Left lung (tissue), 4 donors: ENCODE measurements at regions not wholly inside any gene's neighbourhood (a gene's known extent, or its start where the extent isn't known, plus 50 kb on each side); places are given as distances from the start of the nearest gene placed in this dataset.

ENCODE experiments used
- ATAC-seq: fragments of 200-7000 bp; cut with Tn5 transposase; one replicate; pipeline ENCODE4 v1.9.1; 2020; ENCODE audit warnings: moderate library complexity
- DNase-seq, 4 donors: peaks; one replicate each; pipeline ENCODE4 v3.0.0-alpha.2; 2013 to 2020
- H3K27ac ChIP-seq, 2 donors: fragments of 200-600 bp; sonication (generic) in 1 of 2; one replicate each; pipeline versions ENCODE4 v1.5.0 to v1.8.0; 2020 to 2021
- H3K27me3 ChIP-seq, 2 donors: fragments of 200-600 bp; sonication (generic) in 1 of 2; one replicate each; pipeline versions ENCODE4 v1.5.0 to v1.8.0; 2020 to 2021
- H3K36me3 ChIP-seq, 2 donors: fragments of 200-600 bp; sonication (generic) in 1 of 2; one replicate each; pipeline versions ENCODE4 v1.5.0 to v1.8.0; 2020 to 2021
- H3K4me1 ChIP-seq, 2 donors: fragments of 200-600 bp; one replicate each; pipeline ENCODE4 v1.8.0; 2021
- H3K4me3 ChIP-seq, 2 donors: fragments of 200-600 bp; sonication (generic) in 1 of 2; one replicate each; pipeline versions ENCODE4 v1.5.0 to v1.8.0; 2020 to 2021; ENCODE audit warnings: mild to moderate bottlenecking in 1 of 2
- H3K9me3 ChIP-seq, 2 donors: fragments of 200-600 bp; sonication (generic) in 1 of 2; one replicate each; pipeline versions ENCODE4 v1.5.0 to v1.8.0; 2020 to 2021
- intact Hi-C, 2 donors: fragments of 100-400 bp; cut with DNase I; formaldehyde crosslinking; loops; one replicate each; pipeline versions ENCODE4 v1.11.2 to v1.14.2; 2022
- TF ChIP-seq, protein P1 (sequence below), 2 donors: fragments of 200-600 bp; sonication (generic) in 1 of 2; IDR thresholded peaks; one replicate each; pipeline versions ENCODE4 v1.5.0 to v1.8.0; 2021; ENCODE audit warnings: antibody characterized with exemption in 2 of 2
- donor health status: DM: no; HTN: yes; CAD: no.
- donor health status: DM: no; HTN: no; CAD: no.

DNA sequence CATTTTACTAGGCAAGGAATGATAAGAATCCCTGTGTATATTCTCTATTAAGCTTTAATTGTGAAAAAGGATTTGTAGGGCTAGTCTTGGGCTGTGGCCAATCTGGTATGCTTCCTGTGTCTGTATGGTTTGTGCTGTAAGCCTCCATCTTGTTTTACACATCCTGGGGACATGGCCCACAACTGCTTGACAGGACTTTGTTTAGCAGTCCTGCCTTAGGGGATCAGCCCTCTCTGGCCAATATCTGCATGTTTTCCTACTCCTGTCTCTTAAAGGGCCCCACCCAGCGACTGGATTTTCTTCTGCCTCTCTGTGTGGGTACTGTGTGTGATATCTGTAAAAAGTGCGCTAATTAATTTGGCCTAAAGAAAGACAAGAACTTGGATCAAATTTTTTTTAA lies 813.2 kb downstream of the PLA2G4A start:
- Histone ChIP-seq H3K4me3 (no peak overlapping the region), H3K27me3 (no peaks in the 10 kb centered on the region), H3K9me3 (peaks cover 0 to 14% of the 10 kb centered on the region in 2 donors), H3K4me1 (no peaks in the 10 kb centered on the region), H3K36me3 (no peaks in the 10 kb centered on the region), H3K27ac (no peak overlapping the region)
- no peak for DNase-seq
- intact Hi-C loops = no loop called here
- TF ChIP-seq, protein P1, sequence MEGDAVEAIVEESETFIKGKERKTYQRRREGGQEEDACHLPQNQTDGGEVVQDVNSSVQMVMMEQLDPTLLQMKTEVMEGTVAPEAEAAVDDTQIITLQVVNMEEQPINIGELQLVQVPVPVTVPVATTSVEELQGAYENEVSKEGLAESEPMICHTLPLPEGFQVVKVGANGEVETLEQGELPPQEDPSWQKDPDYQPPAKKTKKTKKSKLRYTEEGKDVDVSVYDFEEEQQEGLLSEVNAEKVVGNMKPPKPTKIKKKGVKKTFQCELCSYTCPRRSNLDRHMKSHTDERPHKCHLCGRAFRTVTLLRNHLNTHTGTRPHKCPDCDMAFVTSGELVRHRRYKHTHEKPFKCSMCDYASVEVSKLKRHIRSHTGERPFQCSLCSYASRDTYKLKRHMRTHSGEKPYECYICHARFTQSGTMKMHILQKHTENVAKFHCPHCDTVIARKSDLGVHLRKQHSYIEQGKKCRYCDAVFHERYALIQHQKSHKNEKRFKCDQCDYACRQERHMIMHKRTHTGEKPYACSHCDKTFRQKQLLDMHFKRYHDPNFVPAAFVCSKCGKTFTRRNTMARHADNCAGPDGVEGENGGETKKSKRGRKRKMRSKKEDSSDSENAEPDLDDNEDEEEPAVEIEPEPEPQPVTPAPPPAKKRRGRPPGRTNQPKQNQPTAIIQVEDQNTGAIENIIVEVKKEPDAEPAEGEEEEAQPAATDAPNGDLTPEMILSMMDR (IDR thresholded peaks at IDR 0.05) = no peak
- no peak for ATAC-seq

DNA sequence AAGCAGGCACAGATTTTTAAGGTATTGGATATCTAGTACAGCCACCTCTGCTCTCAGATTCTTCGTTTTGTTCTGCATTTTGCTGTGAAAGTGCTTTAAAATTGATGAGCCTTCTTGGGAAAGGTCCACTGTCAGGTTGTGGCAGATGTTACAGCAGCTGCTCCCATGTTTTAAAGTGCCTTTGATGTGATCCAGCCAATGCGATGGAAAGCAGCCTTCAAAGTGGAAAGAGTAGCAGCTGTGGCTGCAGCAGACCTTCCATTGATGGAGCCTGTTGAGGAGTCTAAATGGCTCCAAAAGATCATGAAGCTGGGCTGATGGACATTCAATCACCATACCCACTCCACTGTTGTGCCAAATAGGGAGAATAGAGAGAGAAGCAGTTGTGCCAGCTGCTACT lies 816.9 kb downstream of the PLA2G4A start:
- Histone ChIP-seq H3K4me1 (no peaks in the 10 kb centered on the region), H3K36me3 (no peaks in the 10 kb centered on the region), H3K27me3 (no peaks in the 10 kb centered on the region), H3K27ac (no peak overlapping the region), H3K9me3 (peaks cover 0 to 6% of the 10 kb centered on the region in 2 donors), H3K4me3 (no peak overlapping the region)
- ATAC-seq (no peak), DNase-seq (no peak)
- intact Hi-C loops = no loop called here
- TF ChIP-seq, protein P1 (IDR thresholded peaks at IDR 0.05) = no peak

GRCh38 chr1:187646536-187647107 lies 817.9 kb downstream of the PLA2G4A start:
- no peaks in the 10 kb centered on the region for H3K4me1 ChIP-seq

DNA sequence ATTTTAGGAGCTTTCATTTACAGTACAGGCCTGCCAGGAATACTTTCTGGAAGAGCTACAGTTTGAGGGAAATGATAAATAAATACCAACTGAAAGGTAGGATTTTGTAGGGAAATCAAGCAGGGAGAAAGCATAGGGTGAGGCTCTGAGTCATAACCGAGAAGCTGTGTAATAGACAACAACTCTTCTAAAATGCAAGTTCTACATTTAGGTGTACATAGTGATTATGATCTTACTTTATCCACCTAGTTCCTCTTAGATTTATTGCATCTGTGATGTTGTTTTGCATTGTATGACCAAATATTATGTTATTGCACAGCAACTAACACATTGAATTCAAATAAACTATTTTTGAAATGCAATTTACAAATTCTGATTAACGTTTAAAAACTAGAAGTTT lies 819.3 kb downstream of the PLA2G4A start:
- ATAC-seq (no peak), DNase-seq (no peak)
- intact Hi-C loops = no loop called here
- Histone ChIP-seq H3K27ac (no peak overlapping the region), H3K4me3 (no peak overlapping the region), H3K4me1 (no peaks in the 10 kb centered on the region), H3K9me3 (no peaks in the 10 kb centered on the region), H3K27me3 (no peaks in the 10 kb centered on the region), H3K36me3 (no peaks in the 10 kb centered on the region)
- TF ChIP-seq, protein P1 (IDR thresholded peaks at IDR 0.05) = no peak

More at GRCh38 chr1:187646536-187647107, 817.9 kb downstream of the PLA2G4A start:
- Histone ChIP-seq H3K4me3 (no peak overlapping the region), H3K36me3 (no peaks in the 10 kb centered on the region), H3K27ac (no peak overlapping the region), H3K27me3 (no peaks in the 10 kb centered on the region), H3K9me3 (peaks cover 0 to 2% of the 10 kb centered on the region in 2 donors)
- ATAC-seq (no peak), DNase-seq (no peak)
- intact Hi-C loops = no loop called here
- TF ChIP-seq, protein P1 (IDR thresholded peaks at IDR 0.05) = no peak

- no peak for DNase-seq
- no peak overlapping the region for H3K27ac ChIP-seq
- no peaks in the 10 kb centered on the region for H3K9me3 ChIP-seq
- no peaks in the 10 kb centered on the region for H3K4me1 ChIP-seq
- H3K27me3 ChIP-seq = no peaks in the 10 kb centered on the region
- H3K4me3 ChIP-seq = no peak overlapping the region
- ATAC-seq = no peak
- intact Hi-C loops = no loop called here
- TF ChIP-seq, protein P1 (IDR thresholded peaks at IDR 0.05) = no peak
- no peaks in the 10 kb centered on the region for H3K36me3 ChIP-seq
Measured at GRCh38 chr1:187654635-187655034, 825.9 kb downstream of the PLA2G4A start.
